T-helper 2 cell (primary cell): ENCODE measurements at regions not wholly inside any gene's neighbourhood (a gene's known extent, or its start where the extent isn't known, plus 50 kb on each side); places are given as distances from the start of the nearest gene placed in this dataset.
A peak's percentile ranks its signal among the peaks of the same experiment; 100 is the strongest.

Source experiments
- DNase-seq, 5 experiments: peaks; one replicate each; pipeline versions ENCODE4 v3.0.0 to v3.0.0-alpha.2; 2012 to 2022

DNA sequence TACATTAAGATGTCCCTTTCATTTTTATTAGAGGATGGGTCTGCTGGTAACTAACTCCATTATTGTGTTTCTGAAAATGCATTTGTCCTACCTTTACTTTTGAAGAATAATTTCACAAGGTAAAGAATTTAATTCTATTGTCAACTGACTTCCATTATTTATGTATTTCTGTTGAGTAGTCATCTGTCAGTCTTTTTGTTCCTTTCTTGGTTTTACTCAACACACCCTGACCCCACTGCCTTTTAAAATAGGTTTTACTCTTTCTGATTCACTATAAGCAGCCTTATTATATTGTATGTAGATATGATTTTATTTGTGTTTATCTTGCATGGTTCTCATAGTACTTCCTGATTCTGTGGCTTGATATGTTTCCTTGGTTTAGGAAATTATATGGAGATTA, 237.5 kb downstream of the TGFB2 start:
- no peak for DNase-seq

DNA sequence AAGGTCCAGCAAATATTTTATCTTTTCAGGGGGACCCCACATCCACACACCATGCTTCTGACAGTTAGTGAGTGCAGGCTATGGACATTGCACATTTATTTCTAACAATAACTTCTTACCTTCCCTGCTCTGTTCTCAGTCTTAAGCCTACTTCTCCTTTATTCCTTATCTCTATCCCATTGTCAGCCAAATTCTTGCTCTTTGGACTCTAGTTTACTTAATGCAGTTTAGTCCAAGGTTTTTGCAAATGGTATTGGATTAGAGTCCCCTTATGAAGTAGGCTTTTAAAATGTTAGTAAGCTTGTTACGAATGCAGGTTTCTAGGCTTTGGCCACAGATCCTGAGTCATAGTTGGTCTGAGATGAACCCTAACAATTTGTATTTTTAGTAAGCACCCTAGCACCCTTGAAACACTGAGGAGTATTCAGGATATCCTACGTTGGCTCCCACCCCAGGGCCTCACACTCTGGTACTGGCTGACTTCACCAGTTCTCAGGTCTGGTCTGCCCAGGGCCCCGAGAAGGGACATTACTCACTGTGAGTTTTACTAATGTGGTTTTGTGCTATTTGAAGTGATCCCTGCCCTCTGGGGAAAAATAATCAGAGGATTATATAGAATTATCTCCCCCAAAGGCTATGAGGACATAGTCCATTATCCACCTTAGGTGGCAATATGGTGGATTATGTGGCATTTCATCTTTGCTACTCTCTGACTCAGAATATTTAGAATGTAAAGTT, 239.5 kb downstream of the TGFB2 start:
- no peak for DNase-seq

DNA sequence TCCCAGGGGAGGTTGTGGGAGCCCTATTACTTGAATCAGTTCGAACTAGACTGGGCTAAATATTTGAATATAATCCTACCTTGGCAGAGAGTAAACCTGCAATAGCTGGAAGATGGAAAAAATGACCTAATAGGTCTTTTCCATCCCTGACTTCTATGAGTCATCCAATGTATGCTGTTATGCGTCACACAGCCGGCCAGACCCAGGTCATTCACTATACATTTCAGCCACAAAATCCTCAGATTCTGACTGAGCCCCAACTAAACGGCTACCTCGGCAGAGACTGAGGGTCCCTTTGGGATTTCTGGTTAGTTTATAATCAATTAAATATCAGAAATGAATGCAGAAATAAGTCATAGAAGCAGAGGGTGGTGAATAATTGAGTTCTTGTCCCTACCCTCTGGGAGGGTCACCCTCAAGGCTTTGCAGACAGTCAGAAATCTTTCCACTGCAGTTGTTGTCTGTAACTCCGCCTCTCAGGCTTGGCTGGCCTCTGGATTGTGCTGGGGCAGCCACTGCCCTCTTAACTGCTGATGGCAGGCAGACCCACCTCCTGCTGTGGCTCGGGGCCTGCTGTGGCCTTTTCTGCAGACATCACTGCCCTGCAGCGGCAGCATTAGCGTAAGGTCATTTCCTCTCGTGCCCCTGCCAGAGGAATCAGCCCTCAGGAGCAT, 240.5 kb downstream of the TGFB2 start:
- no peak for DNase-seq

DNA sequence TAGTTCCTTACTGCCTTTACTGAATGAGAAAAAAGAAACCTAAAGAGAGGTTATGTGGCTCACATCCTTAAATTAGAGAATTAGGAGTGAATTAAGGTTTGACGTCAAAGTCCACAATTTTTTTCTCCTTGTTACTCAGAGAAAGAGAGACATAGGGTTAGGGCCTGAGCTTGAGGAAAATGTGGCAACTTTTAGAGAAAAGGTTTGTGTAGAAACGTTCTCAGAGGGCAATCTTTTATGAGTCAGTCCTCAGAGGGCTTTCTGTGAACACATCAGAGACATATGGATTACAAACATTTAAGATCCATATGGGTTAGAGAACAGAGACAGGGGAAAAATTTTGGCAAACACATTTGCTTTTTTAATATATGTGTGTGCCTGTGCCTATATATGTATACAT, 242.8 kb downstream of the TGFB2 start:
- no peak for DNase-seq

DNA sequence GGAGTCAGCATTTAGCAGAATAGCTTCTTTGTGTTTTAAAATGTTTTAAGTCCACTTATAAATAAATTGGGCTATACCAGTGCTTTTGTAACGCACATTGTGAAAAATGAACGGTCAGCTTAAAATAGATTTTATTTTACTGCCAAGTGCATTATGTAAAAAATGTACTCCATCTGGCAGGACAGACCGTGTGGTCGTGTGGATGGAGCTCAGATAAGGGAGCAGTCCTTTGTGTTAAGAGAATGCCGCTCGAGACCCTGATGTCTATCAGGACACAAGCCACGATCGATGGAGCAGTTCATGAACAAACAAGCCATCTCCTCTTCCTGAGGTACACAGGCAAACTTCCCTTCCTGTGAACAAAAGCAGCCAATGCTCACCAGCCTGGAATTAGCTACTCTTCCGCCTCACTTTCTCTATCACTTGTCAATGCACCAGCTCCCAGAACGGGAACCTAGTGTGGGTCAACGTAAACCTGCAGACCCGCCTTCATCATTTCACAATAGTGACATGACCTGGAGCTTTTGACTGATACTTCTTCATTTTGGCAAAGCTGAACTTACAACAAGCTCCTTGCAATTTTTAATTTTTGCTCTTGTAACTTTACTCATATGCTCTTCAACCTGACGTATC, 243.5 kb downstream of the TGFB2 start:
- DNase-seq: no peak

DNA sequence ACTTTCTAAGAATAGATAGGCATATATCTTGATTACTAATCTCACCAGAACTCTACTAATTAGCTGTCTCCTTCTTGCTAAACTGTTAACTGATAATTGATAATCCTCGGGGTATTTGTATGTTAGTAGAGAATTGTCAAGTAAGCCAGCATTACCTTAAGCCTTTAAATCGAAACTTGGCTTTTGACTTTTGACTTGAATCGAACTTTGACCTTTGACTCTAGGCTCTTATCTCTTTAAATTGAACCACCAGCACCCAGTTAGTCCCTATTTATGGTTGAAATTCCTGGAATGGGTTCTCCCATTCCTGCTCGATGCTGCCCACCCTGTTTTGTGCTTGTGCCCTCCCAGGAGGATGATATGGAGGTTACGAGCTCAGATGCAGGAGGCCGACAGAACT, 244.4 kb downstream of the TGFB2 start:
- no peak for DNase-seq

DNA sequence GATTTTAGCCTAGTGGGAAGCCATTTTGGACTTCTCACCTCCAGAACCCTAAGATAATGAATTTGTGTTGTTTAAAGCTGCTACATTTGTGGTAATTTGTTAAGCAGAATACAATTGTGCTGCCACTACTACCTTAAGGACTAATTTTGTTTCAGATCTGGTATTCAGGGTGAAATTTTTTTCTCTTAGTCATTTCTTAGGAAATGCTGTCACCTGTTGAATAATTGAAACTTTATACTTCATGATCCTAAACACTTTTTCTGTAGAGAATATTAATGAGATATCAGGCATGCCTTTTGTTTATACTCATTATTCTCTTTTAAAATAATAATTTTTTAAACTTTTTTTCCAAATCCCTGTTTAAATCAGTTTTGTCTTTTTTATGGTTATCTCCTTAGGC, 246.8 kb downstream of the TGFB2 start:
- no peak for DNase-seq

DNA sequence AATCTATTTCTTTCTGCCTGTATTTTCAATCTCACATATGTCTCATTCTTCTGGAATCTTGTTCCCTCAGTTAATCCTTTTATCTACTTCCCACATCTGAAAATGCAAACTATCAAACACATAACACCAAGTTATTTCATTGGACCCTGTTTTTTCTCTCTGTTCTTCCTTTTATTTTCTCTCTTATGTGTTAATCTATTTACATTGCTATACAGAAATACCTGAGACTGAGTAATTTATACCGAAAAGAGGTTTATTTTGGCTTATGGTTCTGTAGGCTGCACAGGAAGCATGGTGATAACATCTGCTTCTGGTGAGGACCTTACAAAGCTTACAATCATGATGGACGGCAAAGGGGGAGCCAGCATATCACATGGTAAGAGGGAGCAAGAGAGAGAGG, 247.6 kb downstream of the TGFB2 start:
- peak in 1 of 5 experiments; percentile 3 for DNase-seq

DNA sequence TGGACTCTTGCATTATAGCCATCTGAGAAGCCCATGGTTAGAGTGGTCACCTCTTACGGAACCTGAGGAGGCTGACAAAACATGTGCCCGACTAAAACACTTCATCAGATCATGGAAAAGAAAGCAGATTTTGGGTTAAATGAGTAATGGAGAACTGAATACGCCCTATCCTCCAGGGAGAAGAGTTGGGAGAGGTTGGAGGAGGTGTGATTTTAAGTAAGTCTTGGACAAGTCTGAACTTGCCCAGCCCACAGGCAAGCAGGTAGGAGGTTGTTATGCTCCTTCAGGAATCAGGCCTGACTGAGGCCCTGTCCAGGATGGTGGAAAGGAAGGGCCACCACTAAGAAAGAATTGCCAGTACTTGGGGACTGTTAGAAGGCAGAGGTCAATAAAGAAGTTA, 255.8 kb downstream of the TGFB2 start:
- DNase-seq: no peak

DNA sequence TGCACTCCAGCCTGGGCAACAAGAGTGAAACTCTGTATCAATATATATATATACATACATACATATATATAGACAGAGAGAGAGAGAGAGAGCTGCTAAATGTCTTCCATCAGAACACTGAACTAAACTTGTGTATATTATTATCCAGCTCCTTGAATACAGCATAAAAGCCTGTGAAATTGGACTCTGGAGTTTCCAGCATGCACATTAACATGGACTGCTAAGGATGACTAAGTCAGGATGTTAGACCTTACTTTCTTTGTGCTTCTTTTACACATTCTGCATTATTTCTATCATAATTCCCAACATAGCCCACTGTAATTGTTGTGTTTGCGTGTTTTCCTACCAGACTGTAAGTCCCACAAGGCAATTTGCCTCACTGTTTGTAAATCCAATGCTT, 259.1 kb downstream of the TGFB2 start:
- no peak for DNase-seq

DNA sequence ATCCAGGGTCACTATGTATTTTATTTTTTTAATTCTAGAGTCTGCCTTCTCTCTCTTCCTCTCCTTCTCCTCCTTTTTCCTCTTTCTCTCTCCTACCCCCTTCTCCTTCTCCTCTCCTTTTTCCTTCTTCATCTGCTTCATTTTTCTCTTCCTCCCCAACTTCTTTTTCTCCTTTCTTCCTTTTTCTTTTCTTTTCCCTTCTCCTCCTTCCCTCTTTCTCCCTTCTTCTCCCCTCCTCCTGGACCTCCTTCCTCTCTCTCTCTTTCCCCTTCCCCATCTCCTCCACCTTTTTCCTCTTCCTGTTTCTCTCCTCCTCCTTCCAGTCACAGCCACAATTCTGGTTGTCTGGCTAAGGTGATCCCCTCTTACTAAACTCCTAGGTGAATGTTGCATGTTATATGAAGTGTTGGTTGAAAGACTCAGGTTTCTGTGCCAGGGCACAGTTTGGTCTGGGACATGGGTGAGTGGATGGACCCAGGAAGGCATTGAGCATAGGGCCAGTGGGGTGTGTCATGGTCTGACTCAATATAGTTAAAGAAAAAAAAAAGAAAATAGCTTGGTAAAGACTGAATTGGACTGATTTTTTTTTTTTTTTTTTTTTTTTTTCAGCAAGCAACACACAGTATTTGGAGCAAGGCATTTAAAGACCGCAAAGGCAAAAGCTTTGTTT, 266.9 kb downstream of the TGFB2 start:
- DNase-seq: no peak

DNA sequence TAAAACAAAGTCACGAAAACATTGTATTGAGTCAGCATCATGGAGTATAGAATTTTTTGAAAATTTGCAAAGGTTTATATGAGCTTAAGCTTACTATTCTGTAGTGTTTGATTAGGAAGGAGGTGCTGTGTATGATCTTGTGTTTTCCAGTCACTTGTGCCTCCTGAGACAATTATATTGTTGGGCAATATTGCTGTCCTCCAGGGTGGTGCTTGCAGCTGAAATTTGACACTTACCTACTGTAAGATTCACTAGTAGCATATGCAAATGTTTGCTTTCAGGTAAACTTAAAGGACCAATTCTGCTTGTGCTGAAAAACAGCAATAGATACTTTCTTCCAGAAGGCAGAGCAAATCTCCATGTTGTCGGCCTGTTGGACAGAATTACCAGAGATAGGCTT, 268.0 kb downstream of the TGFB2 start:
- DNase-seq: no peak

DNA sequence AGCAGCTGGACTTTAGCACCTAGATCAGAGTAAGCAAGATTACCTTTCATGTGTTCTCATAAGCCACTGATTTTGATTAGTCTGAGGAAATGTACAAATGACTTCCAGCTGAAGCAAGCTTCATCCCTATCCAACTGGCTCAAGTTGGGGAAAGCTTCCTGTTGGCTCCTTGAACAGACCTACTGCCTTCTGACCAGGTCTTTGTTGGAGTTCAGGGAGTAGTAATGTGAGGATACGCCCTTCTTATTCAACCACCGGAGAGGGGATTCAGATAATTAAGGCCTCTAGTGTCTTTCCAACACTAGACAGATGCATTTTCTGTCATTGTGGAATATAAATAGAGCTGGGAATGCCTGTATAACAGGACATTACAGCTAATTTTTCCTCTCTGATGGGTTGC, 268.9 kb downstream of the TGFB2 start:
- DNase-seq: no peak

DNA sequence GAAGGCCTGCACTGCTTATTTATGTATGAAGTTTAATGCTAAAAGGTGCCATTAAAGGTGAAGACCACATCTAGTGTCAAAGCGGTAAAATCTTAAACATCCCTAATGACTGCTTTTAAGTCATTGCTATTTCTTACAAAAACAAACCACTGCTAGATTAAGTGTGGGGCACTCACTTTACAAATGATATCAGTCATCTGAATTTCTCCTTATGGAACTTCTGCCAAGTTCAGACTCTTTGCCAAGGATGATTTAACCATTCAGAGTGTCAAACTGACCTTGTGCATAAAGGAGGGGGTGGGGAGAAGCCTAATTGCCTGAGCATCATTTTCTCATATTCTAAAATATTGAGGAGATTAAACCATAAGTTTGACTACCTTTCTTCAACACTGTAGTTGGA, 271.5 kb downstream of the TGFB2 start:
- no peak for DNase-seq

DNA sequence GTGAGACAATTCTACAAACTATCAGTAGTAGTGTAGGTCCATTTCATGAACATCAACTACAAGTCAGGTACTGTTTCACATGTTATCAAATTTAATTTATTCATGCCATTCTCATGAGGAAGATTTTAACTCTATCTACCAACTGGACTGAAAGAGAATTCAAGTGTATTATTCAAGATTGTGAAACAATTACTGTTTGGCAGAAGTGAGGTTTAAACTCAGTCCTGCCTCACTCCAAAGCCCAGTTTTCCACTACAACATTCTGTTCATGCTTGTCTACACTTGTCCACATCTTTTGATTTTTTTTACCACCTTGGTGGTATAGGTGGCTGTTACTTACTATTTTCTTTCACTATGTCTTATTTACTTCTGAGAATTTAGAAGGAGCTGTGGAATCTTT, 272.9 kb downstream of the TGFB2 start:
- no peak for DNase-seq

DNA sequence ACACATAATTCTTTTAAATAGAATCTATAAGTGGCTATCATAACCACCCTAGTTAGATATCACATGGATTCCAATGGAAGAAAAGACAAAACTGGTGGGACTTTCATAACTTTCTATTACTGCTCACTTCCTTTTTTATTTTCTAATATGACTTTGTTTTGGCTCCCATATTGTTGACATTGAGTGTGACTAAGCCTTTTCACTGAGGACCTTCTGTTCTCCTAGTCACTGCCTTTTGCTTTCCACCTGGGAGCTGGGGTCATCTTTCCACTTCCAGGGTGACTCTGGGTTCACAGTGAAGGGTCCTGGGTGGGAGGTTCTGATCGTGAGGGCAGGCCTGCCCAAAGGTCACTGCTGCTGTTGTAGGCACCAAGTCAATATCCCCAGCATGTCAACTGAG, 275.8 kb downstream of the TGFB2 start:
- DNase-seq: no peak

DNA sequence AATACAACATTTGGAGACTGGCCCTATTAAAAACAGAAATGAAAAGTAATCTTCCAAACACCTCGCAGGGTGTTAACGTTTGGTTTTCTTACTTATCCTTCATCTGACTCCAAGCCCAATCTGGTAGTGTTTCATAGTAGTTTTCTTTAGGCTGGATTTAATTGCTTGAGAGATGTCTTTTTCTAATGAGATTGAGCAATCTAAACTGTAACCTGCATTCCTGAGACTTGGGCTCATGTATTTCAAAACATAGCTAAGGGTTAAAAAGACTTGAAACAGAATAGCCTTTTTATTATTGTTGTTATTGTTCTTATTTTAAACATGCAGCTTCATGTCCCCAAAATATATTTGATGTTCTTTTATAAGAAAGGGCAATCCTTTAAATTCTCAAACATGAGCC, 278.9 kb downstream of the TGFB2 start:
- DNase-seq: no peak

DNA sequence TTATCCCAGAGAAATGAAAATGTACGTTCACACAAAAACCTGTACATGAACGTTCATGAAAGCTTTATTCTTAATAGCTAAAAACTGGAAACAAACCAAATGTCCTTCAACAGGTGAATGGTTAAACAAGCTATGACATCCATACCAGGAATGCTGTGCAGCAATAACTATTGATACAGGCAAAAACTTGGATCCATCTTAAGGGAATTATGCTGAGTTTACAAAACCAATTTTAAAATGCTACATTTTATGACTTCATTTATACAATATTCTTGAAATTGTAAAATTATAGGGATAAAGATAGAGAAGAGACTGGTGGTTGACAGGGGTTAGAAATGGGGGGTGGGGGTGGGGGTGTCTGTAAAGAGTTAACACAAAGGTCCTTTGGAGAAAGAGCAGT, 280.3 kb downstream of the TGFB2 start:
- no peak for DNase-seq

DNA sequence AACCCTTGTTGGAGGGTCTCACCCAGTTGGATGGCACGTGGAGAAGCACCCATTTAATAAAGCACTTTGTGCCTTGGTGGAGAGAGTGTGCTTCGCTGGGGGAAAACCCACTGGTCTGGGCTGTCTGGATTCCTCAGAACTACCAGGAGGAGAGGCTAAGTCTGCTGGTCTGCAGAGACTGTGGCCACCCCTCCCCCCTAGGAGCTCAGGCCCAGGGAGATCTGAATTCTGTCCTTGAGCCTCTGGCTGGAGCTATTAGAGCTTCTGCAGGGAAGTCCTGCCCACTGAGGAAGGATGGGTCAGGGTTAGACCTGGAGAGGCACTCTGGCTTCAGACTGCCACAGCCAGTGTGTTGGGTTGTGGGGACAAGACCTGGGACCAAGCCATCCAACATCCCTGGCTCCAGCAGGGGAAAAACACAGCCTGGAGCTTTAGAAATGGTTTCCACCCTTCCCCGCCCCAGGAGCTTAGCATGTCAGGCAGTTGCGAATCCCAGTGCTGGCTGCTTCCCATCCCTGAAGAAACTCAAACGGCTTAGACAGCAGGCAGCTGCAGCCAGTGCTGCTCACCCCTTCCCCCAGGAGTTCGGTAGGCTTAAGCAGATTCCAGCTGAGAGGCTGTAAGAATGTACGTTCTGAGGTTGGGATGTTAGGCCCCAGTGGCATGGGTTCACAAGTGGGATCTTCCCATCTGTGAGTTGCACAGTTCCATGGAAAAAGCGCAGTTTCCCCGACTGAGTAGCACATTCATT, 288.3 kb downstream of the TGFB2 start:
- DNase-seq: no peak

DNA sequence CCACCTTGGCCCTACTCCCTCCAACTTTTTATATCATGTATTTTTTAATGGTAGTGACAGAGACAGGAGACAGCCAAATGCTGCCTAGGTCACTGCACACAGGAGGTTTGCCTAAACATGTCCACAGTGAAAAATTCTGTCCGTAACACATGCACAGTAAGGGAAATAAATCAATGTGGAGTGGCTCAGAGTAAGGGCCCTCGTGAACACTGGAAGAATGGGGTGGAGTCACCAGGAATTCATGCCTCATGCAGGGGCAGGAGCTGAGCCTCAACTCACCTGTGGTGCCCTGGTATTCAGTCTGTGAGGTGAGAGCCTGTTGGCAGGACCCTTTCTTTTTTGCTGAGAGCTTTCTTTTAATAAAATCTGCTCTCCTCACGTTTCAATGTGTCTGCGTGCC, 289.1 kb downstream of the TGFB2 start:
- no peak for DNase-seq

DNA sequence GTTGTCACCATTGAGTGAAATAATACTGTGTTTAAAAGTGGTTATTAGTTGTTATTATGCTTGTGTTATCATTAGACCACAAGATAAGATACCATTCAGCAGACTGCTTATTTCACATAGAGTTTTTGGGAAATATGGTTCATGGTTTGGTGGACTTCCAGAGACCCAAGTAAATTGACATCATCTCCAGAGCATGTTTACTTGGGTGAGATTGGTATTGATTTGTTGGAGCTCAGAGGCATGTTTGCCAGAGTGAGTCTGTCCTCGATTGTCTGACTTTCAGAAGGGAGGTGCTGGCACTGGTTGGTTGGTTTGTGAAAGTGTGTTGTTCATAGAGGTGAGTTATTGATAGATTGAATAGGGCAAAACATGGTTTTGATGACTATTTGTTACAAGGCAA, 291.4 kb downstream of the TGFB2 start:
- DNase-seq: no peak

DNA sequence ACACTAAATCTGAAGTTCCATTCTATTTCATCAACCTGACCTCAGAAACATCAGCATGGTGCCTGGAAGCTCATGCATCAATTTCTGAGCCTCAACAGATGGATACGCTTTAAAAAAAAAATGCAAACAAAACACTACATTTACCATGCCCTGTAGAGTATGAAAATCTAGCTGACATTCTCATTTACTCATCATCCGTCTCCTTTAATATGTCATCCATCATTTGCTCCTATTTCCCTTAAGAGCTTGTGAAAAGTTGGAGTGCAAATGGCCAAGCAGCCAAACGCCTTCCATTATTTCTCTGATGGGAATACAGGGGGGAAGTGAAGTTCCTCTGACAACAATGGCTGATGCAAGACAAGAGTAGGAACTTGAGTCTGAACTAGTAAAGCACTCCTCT, 295.0 kb downstream of the TGFB2 start:
- no peak for DNase-seq
